ENCODE measurements at regions not wholly inside any gene's neighbourhood (a gene's known extent, or its start where the extent isn't known, plus 50 kb on each side); places are given as distances from the start of the nearest gene placed in this dataset.

DNA sequence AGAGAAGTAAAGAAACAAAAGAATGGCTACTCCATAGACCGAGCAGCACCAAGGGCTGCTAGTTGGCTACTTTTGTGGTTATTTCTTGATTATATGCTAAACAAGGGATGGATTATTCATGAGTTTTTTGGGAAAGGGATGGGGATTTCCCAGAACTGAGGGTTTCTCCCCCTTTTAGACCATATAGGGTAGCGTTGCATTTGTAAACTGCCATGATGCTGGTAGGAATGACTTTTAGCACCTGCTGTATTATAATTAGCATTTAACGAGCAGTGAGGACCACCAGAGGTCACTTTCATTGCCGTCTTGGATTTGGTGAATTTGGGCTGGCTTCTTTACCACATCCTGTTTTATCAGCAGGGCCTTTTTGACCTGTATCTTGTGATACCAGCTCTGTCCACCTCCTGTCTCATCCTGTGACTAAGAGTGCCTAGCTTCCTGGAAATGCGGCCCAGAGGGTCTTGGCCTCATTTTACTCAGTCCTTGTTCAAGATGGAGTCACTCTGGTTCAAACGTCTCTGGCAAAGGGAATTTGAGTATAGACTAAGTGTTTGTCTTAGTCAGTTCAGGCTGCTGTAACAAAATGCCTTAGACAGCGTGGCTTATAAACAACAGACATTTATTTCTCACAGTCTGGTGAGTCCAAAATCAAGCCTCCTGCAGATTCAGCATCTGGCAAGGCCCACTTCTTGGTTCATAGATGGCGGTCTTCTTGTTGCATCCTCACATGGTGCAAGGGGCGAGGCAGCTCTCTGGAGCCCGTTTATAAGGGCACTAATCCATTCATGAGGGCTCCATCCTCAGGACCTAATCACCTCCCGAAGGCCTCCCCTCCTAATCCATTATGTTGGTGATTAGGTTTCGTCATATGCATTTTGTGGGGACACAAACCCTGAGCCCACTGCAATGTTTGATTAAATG lies 348.3 kb upstream of the SFSWAP start (continued):
- no peak for TF ChIP-seq PREB (CRISPR knock-in tag; IDR thresholded peaks at IDR 0.05)
- TF ChIP-seq ZNF699 (CRISPR knock-in tag; IDR thresholded peaks at IDR 0.05; ENCODE audit: insufficient replicate concordance): peak; percentile 94
- peak; percentile 98 for TF ChIP-seq ZNF830 (CRISPR knock-in tag; IDR thresholded peaks at IDR 0.05)
- TF ChIP-seq ZNF445 (CRISPR knock-in tag; IDR thresholded peaks at IDR 0.05; ENCODE audit: low read depth): peak; percentile 99
- TF ChIP-seq E4F1 (CRISPR knock-in tag; IDR thresholded peaks at IDR 0.05; ENCODE audit: borderline replicate concordance): peak; percentile 92
- TF ChIP-seq MAFG (tag; conservative IDR thresholded peaks at IDR 0.05): peak; percentile 51
- TF ChIP-seq, protein P1, sequence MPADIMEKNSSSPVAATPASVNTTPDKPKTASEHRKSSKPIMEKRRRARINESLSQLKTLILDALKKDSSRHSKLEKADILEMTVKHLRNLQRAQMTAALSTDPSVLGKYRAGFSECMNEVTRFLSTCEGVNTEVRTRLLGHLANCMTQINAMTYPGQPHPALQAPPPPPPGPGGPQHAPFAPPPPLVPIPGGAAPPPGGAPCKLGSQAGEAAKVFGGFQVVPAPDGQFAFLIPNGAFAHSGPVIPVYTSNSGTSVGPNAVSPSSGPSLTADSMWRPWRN (IDR thresholded peaks at IDR 0.05; ENCODE audit: low read depth): 0 out of 2 replicates have a peak, but pooled peaks have one; percentile 46
- TF ChIP-seq MTA2 (IDR thresholded peaks at IDR 0.05; ENCODE audit: low read depth): 0 out of 2 replicates have a peak, but pooled peaks have one; percentile 15
- TF ChIP-seq HOXB6 (CRISPR knock-in tag; IDR thresholded peaks at IDR 0.05; ENCODE audit: borderline replicate concordance): peak; percentile 94
- TF ChIP-seq HMG20A (CRISPR knock-in tag; conservative IDR thresholded peaks at IDR 0.05): peak; percentile 99
- peak; percentile 98 for TF ChIP-seq PTTG1 (tag; IDR thresholded peaks at IDR 0.05; ENCODE audit: low read depth)
- TF ChIP-seq HSF4 (CRISPR knock-in tag; IDR thresholded peaks at IDR 0.05; ENCODE audit: borderline replicate concordance): peak; percentile 98
- peak; percentile 72; the same call in 1 of the 2 replicates for TF ChIP-seq CAMTA2 (CRISPR knock-in tag; conservative IDR thresholded peaks at IDR 0.05)
- peak; percentile 49; the same call in 1 of the 2 replicates for TF ChIP-seq SMARCE1 (IDR thresholded peaks at IDR 0.05)
